Loucy (cell line): ENCODE measurements at regions not wholly inside any gene's neighbourhood (a gene's known extent, or its start where the extent isn't known, plus 50 kb on each side); places are given as distances from the start of the nearest gene placed in this dataset.

Experiments
- EZH2phosphoT487 ChIP-seq: fragments of 200-600 bp; IDR thresholded peaks from 2 replicates; pipeline ENCODE4 v1.6.1; 2018; ENCODE audit warnings: antibody characterized with exemption, mild to moderate bottlenecking, moderate library complexity, borderline replicate concordance
- TF ChIP-seq, protein P1 (sequence below): fragments of 200-600 bp; sonication (generic); conservative IDR thresholded peaks from 2 replicates; pipeline ENCODE4 v1.5.1; 2014; ENCODE audit warnings: mild to moderate bottlenecking, antibody characterized with exemption, low read length

GRCh38 chrX:7771788-7772438 lies 71.1 kb upstream of the VCX start:
- TF ChIP-seq, protein P1, sequence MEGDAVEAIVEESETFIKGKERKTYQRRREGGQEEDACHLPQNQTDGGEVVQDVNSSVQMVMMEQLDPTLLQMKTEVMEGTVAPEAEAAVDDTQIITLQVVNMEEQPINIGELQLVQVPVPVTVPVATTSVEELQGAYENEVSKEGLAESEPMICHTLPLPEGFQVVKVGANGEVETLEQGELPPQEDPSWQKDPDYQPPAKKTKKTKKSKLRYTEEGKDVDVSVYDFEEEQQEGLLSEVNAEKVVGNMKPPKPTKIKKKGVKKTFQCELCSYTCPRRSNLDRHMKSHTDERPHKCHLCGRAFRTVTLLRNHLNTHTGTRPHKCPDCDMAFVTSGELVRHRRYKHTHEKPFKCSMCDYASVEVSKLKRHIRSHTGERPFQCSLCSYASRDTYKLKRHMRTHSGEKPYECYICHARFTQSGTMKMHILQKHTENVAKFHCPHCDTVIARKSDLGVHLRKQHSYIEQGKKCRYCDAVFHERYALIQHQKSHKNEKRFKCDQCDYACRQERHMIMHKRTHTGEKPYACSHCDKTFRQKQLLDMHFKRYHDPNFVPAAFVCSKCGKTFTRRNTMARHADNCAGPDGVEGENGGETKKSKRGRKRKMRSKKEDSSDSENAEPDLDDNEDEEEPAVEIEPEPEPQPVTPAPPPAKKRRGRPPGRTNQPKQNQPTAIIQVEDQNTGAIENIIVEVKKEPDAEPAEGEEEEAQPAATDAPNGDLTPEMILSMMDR: no peak
- no peak for TF ChIP-seq EZH2phosphoT487
